GM18517 (cell line): ENCODE measurements at regions not wholly inside any gene's neighbourhood (a gene's known extent, or its start where the extent isn't known, plus 50 kb on each side); places are given as distances from the start of the nearest gene placed in this dataset.

ENCODE experiments used
- ATAC-seq: cut with Tn5 transposase; IDR thresholded peaks from one replicate; pipeline ENCODE4 v1.9.1; 2021; ENCODE audit warnings: mild to moderate bottlenecking, moderate library complexity; ENCODE audit not compliant: unreplicated experiment

DNA sequence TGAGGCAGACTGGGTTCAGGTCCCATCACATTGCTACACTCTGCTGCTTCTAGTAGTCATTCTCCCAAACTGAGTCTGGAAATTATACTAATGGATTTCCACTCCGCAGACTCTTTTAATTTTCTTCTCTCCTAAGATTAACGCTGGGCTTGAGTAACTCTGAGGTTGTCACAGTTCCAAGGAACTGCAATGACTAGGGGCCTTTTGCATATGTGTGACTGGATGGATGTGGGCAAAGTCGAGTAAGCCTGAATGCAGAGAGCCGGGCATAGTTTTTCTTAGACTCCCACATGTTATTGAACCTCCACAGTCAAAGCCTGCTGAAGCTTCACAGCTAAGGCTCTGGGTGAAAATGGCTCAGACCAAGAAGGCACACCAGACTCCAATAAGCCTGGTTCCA is 160.9 kb upstream of the PROX1 start:
- no peak for ATAC-seq

DNA sequence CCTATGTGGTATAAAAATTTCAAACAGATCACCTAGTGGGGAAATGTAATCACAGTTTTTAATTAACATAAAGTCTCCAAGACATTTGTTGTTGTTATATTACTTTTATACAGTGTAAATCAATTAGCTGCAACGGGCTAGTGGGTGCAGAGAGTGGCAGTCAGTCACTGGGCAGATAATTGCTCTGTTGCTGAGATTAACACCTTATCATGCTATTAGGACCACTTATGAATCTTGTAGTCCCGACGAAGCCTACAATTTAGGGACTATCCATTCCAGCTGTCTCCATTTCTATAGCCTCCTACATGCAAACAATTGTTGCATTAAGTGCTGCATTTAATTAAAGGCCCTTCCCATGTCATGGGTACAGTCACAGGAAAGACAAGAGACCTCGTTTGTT is 158.9 kb upstream of the PROX1 start:
- ATAC-seq, result no peak

- no peak for ATAC-seq
These were observed 158.0 kb upstream of the PROX1 start for GRCh38 chr1:213829780-213830179.

- ATAC-seq, result no peak
These were observed 157.4 kb upstream of the PROX1 start for GRCh38 chr1:213830371-213830770.

DNA sequence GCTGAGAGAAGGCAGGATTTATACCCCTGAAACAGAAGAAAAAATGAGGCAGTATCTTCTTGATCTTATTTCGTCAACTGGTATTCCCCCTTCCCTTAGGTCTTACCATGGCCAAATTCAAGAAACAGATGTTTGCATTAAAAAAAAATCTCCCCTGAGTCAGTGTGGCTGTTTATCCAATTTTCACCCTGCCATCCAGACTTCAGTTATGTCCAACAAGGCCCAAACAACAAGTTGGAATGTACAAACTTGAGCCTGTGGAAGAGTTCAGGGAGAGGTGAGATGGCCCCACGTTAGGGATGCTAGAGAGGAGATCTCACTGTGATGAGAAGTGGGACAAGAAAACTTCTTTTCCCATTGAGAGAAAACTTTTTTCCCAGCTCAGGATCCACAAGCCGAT is 147.2 kb upstream of the PROX1 start:
- no peak for ATAC-seq

- no peak for ATAC-seq
These were observed 143.1 kb upstream of the PROX1 start for GRCh38 chr1:213844632-213845031.

DNA sequence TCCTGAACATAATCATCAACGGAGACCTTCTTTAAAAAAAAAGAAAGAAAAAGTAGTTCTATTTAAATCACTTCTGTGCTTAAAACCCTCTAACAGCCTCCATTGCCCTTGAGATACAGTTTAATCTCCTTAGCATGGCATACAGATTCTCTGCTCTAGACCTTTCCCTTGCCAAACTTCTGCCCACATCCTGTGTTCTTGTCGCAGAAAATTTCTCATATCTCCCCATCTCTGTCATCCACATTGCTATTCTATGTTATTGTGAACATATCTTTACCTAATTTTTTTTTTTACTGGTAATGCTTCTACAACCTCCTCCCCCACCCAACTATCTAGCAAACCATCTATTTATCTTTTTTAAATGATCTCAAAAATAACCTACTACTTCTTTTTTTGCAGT is 135.7 kb upstream of the PROX1 start:
- ATAC-seq, result no peak

DNA sequence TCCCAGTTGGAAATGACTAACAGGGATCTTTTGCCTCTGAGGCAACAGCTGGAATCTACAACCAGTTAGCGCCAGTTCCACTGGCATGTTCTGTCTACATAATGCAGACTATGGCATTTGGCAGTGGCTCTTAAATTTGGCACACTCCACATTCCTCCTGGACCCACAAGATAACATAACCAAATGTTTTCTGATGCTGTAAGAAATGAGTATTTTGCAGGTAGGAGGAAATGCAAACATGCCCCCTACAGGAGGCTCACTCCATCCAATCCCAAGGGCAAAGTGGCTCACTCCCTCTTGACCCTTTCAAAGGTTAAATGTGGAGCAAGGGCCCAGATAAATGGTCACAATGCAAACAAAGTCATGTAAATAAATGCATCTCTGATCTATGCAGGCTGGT is 129.2 kb upstream of the PROX1 start:
- no peak for ATAC-seq

- no peak for ATAC-seq
These were observed 125.9 kb upstream of the PROX1 start for GRCh38 chr1:213861841-213862240.

- ATAC-seq, result no peak
These were observed 123.7 kb upstream of the PROX1 start for GRCh38 chr1:213864091-213864490.

GRCh38 chr1:213868482-213868881 is 119.3 kb upstream of the PROX1 start:
- no peak for ATAC-seq

GRCh38 chr1:213871179-213871578 is 116.6 kb upstream of the PROX1 start:
- ATAC-seq, result no peak

GRCh38 chr1:213874789-213875188 is 113.0 kb upstream of the PROX1 start:
- no peak for ATAC-seq

DNA sequence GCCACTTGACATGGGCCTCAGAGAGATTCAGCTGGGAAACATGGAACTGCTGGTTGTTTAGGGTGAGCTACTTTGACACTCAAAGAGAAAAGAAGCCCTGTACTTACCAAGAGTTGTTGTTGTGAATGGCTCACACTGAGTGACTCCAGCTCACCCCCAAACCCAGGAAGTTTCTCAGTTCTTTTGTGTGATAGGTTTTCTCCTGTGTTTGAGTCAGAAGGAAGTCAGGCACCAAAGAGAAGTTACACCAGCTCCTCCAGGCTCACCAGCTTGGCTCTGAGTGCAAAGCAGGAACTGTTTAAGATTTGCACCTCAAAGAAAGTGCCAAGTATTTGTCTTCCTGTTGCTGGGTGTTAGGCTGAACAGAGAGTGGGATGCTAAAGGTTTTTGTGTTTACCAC is 111.2 kb upstream of the PROX1 start:
- ATAC-seq, result no peak

DNA sequence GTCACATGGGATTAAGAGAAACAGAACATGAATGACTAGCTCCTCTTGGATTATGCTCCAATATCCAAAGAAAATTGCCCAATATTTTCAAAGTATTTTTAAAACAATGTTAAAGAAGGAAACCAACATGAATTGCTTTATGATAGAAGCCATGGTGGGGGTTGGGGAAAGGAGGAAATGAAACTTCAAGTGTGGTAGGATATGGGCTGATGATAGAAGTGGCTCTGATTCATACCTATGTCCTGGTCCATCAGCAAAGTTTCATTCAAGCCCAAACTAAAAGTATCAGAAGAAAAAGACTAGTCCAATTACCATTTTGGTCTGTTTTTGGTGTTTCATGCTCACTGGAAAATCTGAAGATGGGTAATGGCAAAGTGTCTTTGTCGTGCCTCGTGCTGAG is 104.2 kb upstream of the PROX1 start:
- no peak for ATAC-seq

- no peak for ATAC-seq
These were observed 103.4 kb upstream of the PROX1 start for GRCh38 chr1:213884402-213884801.

DNA sequence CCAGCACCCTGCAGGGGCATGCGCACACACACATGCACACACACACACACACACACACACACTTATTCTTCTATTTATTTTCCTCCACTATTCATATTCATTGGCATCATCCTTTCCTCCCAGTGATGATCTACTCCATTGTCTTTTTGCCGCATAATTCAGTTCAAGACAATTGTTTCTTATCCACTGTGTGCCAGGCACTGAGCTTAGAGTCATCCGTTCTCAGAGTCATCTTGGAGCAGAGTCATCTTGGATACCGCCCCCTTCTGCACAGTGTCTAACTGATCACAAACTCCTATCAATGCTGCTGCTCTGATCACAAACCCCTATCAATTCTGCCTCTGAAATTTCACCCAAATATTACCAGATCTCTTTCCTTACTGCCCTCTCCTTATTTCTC is 102.8 kb upstream of the PROX1 start:
- no peak for ATAC-seq

GRCh38 chr1:213887842-213888241 is 99.9 kb upstream of the PROX1 start:
- no peak for ATAC-seq

DNA sequence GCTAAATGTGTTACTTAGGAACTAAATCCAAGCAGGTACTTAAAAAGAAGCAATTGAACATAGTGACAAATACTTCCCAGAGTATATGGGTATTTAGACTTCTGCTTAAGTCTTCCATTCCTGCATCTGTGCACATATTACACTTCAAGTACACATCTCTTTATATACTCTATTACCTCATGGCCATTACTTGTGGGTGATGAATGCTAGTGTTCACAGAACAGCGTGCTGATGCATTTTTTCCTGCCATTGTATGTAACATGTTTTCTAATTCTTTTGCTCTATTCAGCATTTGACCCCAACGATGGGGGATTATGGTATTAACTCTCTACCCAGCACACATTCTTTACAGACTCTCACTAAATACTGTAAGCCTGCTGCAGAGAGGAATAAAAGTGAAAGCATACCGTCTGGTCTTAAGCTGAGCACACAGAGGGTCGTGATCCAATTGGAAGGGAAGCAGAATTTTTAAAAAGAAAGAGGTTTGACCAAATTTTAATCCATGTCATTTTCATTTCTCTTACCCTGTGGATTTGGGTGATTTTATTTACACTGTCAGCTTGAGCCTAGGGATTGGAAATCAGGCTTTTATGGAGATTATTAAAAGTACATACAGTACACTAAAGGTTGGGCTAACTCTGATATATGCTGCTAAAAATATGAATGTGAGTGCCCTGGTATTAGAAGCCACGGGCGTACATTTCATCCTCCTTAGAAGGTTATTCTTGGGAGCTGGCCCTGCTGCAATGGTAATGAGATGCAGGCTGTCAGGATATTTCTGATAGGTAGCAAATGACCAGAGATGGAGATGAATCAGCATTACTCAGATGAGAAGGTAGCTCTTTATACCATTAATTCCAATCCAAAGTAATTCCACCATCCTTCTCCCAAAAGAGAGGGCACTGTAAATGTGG is 95.5 kb upstream of the PROX1 start:
- ATAC-seq, result no peak

DNA sequence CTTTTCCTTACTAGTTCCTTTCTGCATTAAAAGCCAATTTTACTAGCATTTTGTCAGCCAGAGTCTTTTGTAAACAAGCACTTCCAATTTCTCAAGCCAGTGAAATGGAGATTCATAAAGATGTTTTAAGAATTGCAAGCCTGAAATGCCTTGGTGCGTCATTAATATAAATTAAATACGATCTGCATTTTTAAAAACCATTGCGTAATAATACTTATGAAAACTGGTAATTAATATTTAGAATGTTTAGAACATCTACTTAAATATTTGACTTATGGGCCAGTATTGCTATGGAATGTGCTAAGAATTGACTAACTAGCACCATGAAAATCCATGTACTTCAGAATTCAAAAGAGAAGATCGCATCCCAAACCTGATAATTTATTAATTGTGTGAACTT is 89.1 kb upstream of the PROX1 start:
- no peak for ATAC-seq

DNA sequence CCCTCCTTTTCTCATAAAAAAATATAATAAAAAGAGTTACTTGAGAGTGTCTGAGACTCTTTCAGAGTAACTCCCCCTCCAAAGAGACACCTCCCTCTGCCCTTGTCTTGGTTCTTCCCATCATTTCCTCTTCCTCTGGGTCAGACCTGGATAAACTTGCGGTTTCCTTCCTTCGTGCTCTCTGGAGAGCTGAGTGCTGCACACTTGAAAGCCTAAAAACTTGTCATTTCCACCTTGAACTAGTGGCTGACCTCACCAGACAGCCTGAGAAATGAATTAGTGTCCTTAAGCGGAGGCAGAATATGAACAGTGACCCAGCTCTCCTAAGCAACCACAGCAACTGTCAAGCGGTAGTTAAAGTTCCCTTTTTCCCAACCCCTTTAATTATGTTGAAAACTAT is 88.4 kb upstream of the PROX1 start:
- no peak for ATAC-seq

DNA sequence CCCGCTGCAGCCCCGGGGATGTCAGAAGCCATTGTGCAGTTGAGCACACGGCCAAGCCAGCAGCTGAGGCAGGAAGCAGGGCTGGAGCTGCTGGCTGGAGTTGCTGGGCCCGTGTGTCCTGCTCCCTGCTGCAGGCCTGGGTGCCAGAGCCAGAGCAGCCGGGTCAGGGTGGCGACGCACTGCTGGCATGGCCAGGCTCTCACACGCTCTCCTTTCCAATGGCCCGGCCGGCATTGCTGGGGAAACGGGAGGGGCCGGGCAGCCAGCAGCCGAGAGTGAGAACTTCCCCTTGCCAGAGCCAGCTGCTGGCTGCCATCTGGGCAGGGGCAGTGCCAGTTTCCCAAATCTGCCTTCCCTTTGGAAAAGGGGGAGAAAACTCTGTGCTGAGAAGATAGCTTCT is 82.4 kb upstream of the PROX1 start:
- ATAC-seq, result no peak

GRCh38 chr1:213908521-213908920 is 79.3 kb upstream of the PROX1 start:
- no peak for ATAC-seq
